Cardiac muscle cell (in vitro differentiated cells and primary cell): ENCODE measurements at regions not wholly inside any gene's neighbourhood (a gene's known extent, or its start where the extent isn't known, plus 50 kb on each side); places are given as distances from the start of the nearest gene placed in this dataset.

Experiments used
- DNase-seq, 2 donors: peaks; one replicate each; pipeline versions ENCODE4 v3.0.0 to v3.0.0-alpha.2; 2010 to 2017; ENCODE audit warnings: low read depth in 1 of 2, low spot score in 1 of 2
- H3K27ac ChIP-seq: fragments of 200-600 bp; sonication (generic); 2 replicates; pipeline ENCODE4 v1.5.1; 2016
- H3K27me3 ChIP-seq: fragments of 200-600 bp; sonication (generic); 2 replicates; pipeline ENCODE4 v1.6.0; 2016; ENCODE audit warnings: control low read depth
- H3K36me3 ChIP-seq: fragments of 200-600 bp; sonication (generic); 2 replicates; pipeline ENCODE4 v1.5.1; 2016; ENCODE audit warnings: control low read depth
- H3K4me1 ChIP-seq: fragments of 200-600 bp; sonication (generic); 2 replicates; pipeline ENCODE4 v1.8.1; 2017; ENCODE audit warnings: low read depth, mild to moderate bottlenecking, mixed run types
- H3K4me3 ChIP-seq: fragments of 200-600 bp; sonication (generic); 2 replicates; pipeline ENCODE4 v1.5.1; 2016; ENCODE audit warnings: mild to moderate bottlenecking
- H3K9me3 ChIP-seq: fragments of 200-600 bp; sonication (generic); 2 replicates; pipeline ENCODE4 v1.5.1; 2017; ENCODE audit warnings: low read depth, mild to moderate bottlenecking, control low read depth
- CTCF ChIP-seq: IDR thresholded peaks from 2 replicates; pipeline ENCODE4 v1.5.1; 2012; ENCODE audit warnings: low read depth, mild to moderate bottlenecking, low read length

- peaks cover 11% of the 10 kb centered on the region for H3K4me1 ChIP-seq
- H3K27ac ChIP-seq = peak overlapping the region; percentile 15
- no peaks in the 10 kb centered on the region for H3K9me3 ChIP-seq
- no peak overlapping the region for H3K4me3 ChIP-seq
- H3K27me3 ChIP-seq = no peaks in the 10 kb centered on the region
- TF ChIP-seq CTCF = no peak
- H3K36me3 ChIP-seq = no peaks in the 10 kb centered on the region
- DNase-seq = no peak
Measured at GRCh38 chr6:144725736-144726522, 440.8 kb downstream of the UTRN start.

DNA sequence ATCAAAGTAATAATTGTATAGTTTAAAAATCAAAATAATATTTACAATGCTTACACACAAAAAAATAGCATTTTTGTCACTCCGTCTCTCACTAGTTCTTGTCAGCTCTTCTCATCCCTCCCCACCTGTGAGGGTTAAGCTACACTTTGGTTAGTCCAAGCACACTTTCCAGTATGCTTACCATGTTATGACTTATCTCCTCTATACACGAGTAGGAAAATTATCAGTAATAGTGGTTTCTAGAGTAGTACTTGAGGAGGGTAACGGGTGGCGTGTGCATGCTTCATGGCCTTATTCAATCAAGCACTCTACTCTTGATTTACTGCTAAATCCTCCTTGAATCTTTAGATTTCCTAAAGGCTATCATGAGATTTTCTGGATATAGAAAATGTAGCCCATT, 443.7 kb downstream of the UTRN start:
- TF ChIP-seq CTCF = no peak

GRCh38 chr6:144729502-144729901, 444.4 kb downstream of the UTRN start:
- Histone ChIP-seq H3K27me3 (no peaks in the 10 kb centered on the region), H3K36me3 (peaks cover 11% of the 10 kb centered on the region), H3K27ac (no peak overlapping the region), H3K4me1 (peaks cover 11% of the 10 kb centered on the region), H3K9me3 (no peaks in the 10 kb centered on the region), H3K4me3 (no peak overlapping the region)
- no peak for TF ChIP-seq CTCF
- no peak for DNase-seq

More for the DNA sequence above, 443.7 kb downstream of the UTRN start:
- no peaks in the 10 kb centered on the region for H3K9me3 ChIP-seq
- DNase-seq = no peak
- H3K27ac ChIP-seq = no peak overlapping the region
- peaks cover 11% of the 10 kb centered on the region for H3K36me3 ChIP-seq
- H3K4me1 ChIP-seq = peaks cover 11% of the 10 kb centered on the region
- H3K4me3 ChIP-seq = no peak overlapping the region
- H3K27me3 ChIP-seq = no peaks in the 10 kb centered on the region

GRCh38 chr6:144730088-144730645, 445.0 kb downstream of the UTRN start:
- no peak for TF ChIP-seq CTCF
- no peak overlapping the region for H3K4me3 ChIP-seq
- DNase-seq = no peak
- H3K9me3 ChIP-seq = no peaks in the 10 kb centered on the region
- H3K4me1 ChIP-seq = peaks cover 11% of the 10 kb centered on the region
- H3K27me3 ChIP-seq = no peaks in the 10 kb centered on the region
- peaks cover 11% of the 10 kb centered on the region for H3K36me3 ChIP-seq
- H3K27ac ChIP-seq = no peak overlapping the region

DNA sequence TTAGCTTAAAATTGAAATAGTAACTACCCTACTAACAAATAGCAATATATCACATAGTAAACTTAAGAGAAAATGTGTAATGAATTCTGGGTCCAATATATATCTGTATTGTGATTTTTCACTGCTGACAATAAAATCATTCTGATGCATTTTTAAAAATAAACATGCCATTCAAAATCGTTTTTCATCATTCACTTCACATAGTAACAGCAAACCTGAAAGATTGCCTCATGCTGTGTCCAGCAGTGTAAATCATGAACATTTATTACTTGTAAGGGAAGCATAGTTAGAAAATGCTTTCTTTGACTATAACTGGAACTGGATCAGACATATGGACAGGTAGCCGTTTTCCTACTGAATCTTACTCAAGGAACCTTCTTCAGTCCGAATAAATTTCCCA, 446.1 kb downstream of the UTRN start:
- H3K27ac ChIP-seq = no peak overlapping the region
- peaks cover 11% of the 10 kb centered on the region for H3K36me3 ChIP-seq
- no peak overlapping the region for H3K4me3 ChIP-seq
- peaks cover 6% of the 10 kb centered on the region for H3K4me1 ChIP-seq
- no peaks in the 10 kb centered on the region for H3K27me3 ChIP-seq
- TF ChIP-seq CTCF = no peak
- no peaks in the 10 kb centered on the region for H3K9me3 ChIP-seq
- DNase-seq = no peak
